ENCODE measurements at regions not wholly inside any gene's neighbourhood (a gene's known extent, or its start where the extent isn't known, plus 50 kb on each side); places are given as distances from the start of the nearest gene placed in this dataset.

- no peaks in the 10 kb centered on the region for H4K20me1 ChIP-seq (replicated peaks; ENCODE audit: insufficient read depth)
- H3K36me3 ChIP-seq (ENCODE audit: insufficient read depth): no peaks in the 10 kb centered on the region
- Mint-ChIP-seq H3K27ac (no peak overlapping the region), H3K27me3 (ENCODE audit: insufficient read depth, low read depth, poor library complexity) (no peaks in the 10 kb centered on the region), H3K9me3 (no peaks in the 10 kb centered on the region; the same call in 2 of the 3 replicates), H3K4me1 (no peaks in the 10 kb centered on the region; the same call in 2 of the 3 replicates), H3K4me3 (no peak overlapping the region), H3K36me3 (ENCODE audit: low read depth) (no peaks in the 10 kb centered on the region)
- H3K4me2 ChIP-seq: no peak overlapping the region
- H3K9me2 ChIP-seq (ENCODE audit: insufficient read depth): no peaks in the 10 kb centered on the region
- H3K4me3 ChIP-seq: no peak overlapping the region
- H3K27ac ChIP-seq (ENCODE audit: low read depth): no peak overlapping the region
- H3K27me3 ChIP-seq (ENCODE audit: insufficient read depth): no peaks in the 10 kb centered on the region
- no peak for DNase-seq (ENCODE audit: low spot score)
- H2AFZ ChIP-seq: no peak overlapping the region
- H3F3A ChIP-seq (replicated peaks; ENCODE audit: low read depth): no peaks in the 10 kb centered on the region
- H3K4me1 ChIP-seq (ENCODE audit: insufficient read depth): no peaks in the 10 kb centered on the region
- TF ChIP-seq, protein P1, sequence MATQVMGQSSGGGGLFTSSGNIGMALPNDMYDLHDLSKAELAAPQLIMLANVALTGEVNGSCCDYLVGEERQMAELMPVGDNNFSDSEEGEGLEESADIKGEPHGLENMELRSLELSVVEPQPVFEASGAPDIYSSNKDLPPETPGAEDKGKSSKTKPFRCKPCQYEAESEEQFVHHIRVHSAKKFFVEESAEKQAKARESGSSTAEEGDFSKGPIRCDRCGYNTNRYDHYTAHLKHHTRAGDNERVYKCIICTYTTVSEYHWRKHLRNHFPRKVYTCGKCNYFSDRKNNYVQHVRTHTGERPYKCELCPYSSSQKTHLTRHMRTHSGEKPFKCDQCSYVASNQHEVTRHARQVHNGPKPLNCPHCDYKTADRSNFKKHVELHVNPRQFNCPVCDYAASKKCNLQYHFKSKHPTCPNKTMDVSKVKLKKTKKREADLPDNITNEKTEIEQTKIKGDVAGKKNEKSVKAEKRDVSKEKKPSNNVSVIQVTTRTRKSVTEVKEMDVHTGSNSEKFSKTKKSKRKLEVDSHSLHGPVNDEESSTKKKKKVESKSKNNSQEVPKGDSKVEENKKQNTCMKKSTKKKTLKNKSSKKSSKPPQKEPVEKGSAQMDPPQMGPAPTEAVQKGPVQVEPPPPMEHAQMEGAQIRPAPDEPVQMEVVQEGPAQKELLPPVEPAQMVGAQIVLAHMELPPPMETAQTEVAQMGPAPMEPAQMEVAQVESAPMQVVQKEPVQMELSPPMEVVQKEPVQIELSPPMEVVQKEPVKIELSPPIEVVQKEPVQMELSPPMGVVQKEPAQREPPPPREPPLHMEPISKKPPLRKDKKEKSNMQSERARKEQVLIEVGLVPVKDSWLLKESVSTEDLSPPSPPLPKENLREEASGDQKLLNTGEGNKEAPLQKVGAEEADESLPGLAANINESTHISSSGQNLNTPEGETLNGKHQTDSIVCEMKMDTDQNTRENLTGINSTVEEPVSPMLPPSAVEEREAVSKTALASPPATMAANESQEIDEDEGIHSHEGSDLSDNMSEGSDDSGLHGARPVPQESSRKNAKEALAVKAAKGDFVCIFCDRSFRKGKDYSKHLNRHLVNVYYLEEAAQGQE (IDR thresholded peaks at IDR 0.05; ENCODE audit: unreplicated experiment): no peak
- TF ChIP-seq ZNF331 (CRISPR knock-in tag; IDR thresholded peaks at IDR 0.05; ENCODE audit: low read depth) (no peak), NANOG (IDR thresholded peaks at IDR 0.05; ENCODE audit: borderline replicate concordance) (no peak), ZNF114 (CRISPR knock-in tag; IDR thresholded peaks at IDR 0.05) (no peak), EZH2phosphoT487 (IDR thresholded peaks at IDR 0.05; ENCODE audit: unreplicated experiment) (no peak), EZH2 (IDR thresholded peaks at IDR 0.05; ENCODE audit: low read depth, unreplicated experiment) (no peak), JUNB (IDR thresholded peaks at IDR 0.05; ENCODE audit: unreplicated experiment) (no peak), POLR2AphosphoS5 (IDR thresholded peaks at IDR 0.05; ENCODE audit: low read depth) (no peak), STAT1 (IDR thresholded peaks at IDR 0.05; ENCODE audit: unreplicated experiment) (no peak), CREB1 (CRISPR knock-in tag; IDR thresholded peaks at IDR 0.05; ENCODE audit: low read depth) (no peak)
- TF ChIP-seq, protein P2, sequence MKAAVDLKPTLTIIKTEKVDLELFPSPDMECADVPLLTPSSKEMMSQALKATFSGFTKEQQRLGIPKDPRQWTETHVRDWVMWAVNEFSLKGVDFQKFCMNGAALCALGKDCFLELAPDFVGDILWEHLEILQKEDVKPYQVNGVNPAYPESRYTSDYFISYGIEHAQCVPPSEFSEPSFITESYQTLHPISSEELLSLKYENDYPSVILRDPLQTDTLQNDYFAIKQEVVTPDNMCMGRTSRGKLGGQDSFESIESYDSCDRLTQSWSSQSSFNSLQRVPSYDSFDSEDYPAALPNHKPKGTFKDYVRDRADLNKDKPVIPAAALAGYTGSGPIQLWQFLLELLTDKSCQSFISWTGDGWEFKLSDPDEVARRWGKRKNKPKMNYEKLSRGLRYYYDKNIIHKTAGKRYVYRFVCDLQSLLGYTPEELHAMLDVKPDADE (IDR thresholded peaks at IDR 0.05): no peak
- TF ChIP-seq, protein P3, sequence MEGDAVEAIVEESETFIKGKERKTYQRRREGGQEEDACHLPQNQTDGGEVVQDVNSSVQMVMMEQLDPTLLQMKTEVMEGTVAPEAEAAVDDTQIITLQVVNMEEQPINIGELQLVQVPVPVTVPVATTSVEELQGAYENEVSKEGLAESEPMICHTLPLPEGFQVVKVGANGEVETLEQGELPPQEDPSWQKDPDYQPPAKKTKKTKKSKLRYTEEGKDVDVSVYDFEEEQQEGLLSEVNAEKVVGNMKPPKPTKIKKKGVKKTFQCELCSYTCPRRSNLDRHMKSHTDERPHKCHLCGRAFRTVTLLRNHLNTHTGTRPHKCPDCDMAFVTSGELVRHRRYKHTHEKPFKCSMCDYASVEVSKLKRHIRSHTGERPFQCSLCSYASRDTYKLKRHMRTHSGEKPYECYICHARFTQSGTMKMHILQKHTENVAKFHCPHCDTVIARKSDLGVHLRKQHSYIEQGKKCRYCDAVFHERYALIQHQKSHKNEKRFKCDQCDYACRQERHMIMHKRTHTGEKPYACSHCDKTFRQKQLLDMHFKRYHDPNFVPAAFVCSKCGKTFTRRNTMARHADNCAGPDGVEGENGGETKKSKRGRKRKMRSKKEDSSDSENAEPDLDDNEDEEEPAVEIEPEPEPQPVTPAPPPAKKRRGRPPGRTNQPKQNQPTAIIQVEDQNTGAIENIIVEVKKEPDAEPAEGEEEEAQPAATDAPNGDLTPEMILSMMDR (conservative IDR thresholded peaks at IDR 0.05; ENCODE audit: low read depth in 2 of 2): no peak
- TF ChIP-seq, protein P4, sequence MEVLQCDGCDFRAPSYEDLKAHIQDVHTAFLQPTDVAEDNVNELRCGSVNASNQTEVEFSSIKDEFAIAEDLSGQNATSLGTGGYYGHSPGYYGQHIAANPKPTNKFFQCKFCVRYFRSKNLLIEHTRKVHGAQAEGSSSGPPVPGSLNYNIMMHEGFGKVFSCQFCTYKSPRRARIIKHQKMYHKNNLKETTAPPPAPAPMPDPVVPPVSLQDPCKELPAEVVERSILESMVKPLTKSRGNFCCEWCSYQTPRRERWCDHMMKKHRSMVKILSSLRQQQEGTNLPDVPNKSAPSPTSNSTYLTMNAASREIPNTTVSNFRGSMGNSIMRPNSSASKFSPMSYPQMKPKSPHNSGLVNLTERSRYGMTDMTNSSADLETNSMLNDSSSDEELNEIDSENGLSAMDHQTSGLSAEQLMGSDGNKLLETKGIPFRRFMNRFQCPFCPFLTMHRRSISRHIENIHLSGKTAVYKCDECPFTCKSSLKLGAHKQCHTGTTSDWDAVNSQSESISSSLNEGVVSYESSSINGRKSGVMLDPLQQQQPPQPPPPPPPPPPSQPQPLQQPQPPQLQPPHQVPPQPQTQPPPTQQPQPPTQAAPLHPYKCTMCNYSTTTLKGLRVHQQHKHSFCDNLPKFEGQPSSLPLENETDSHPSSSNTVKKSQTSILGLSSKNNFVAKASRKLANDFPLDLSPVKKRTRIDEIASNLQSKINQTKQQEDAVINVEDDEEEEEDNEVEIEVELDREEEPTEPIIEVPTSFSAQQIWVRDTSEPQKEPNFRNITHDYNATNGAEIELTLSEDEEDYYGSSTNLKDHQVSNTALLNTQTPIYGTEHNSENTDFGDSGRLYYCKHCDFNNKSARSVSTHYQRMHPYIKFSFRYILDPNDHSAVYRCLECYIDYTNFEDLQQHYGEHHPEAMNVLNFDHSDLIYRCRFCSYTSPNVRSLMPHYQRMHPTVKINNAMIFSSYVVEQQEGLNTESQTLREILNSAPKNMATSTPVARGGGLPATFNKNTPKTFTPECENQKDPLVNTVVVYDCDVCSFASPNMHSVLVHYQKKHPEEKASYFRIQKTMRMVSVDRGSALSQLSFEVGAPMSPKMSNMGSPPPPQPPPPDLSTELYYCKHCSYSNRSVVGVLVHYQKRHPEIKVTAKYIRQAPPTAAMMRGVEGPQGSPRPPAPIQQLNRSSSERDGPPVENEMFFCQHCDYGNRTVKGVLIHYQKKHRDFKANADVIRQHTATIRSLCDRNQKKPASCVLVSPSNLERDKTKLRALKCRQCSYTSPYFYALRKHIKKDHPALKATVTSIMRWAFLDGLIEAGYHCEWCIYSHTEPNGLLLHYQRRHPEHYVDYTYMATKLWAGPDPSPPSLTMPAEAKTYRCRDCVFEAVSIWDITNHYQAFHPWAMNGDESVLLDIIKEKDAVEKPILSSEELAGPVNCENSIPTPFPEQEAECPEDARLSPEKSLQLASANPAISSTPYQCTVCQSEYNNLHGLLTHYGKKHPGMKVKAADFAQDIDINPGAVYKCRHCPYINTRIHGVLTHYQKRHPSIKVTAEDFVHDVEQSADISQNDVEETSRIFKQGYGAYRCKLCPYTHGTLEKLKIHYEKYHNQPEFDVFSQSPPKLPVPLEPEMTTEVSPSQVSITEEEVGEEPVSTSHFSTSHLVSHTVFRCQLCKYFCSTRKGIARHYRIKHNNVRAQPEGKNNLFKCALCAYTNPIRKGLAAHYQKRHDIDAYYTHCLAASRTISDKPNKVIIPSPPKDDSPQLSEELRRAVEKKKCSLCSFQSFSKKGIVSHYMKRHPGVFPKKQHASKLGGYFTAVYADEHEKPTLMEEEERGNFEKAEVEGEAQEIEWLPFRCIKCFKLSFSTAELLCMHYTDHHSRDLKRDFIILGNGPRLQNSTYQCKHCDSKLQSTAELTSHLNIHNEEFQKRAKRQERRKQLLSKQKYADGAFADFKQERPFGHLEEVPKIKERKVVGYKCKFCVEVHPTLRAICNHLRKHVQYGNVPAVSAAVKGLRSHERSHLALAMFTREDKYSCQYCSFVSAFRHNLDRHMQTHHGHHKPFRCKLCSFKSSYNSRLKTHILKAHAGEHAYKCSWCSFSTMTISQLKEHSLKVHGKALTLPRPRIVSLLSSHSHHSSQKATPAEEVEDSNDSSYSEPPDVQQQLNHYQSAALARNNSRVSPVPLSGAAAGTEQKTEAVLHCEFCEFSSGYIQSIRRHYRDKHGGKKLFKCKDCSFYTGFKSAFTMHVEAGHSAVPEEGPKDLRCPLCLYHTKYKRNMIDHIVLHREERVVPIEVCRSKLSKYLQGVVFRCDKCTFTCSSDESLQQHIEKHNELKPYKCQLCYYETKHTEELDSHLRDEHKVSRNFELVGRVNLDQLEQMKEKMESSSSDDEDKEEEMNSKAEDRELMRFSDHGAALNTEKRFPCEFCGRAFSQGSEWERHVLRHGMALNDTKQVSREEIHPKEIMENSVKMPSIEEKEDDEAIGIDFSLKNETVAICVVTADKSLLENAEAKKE (CRISPR knock-in tag; IDR thresholded peaks at IDR 0.05): no peak
- no peaks in the 10 kb centered on the region for H3K79me2 ChIP-seq (replicated peaks; ENCODE audit: insufficient read depth)
- no peak for ATAC-seq
Measured at GRCh38 chr16:59573528-59574271, 839.6 kb upstream of the GOT2 start.
